NCI-H2196 treated with DMSO at 0.1 percent for 48 hours (cell line): ENCODE measurements at regions not wholly inside any gene's neighbourhood (a gene's known extent, or its start where the extent isn't known, plus 50 kb on each side); places are given as distances from the start of the nearest gene placed in this dataset.

ENCODE experiments used
- DNase-seq: peaks from one replicate; lab custom pipeline; 2025; ENCODE audit not compliant: unreplicated experiment; lab: John Stamatoyannopoulos, UW

GRCh38 chr2:16840496-16841172 is 175.0 kb upstream of the CYRIA start:
- no peak for DNase-seq

- DNase-seq = no peak
Observed at GRCh38 chr2:16832910-16833309, 167.3 kb upstream of the CYRIA start.

DNA sequence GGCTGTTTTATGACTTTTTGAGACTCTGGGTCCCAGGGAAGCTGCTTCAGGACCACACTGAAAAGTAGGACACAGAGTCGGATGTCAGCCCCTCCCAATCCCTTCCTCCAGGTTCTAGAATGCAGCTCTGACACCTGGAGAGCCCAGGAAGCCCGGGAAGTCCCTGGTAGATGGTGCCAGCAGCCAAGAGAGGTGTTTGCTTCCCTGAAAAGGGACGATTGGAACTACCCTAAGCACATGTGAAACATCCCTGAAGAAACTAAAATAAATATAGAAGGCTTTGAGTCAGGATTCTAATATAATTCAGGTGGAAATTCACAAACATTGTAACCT is 163.2 kb upstream of the CYRIA start:
- DNase-seq = no peak

DNA sequence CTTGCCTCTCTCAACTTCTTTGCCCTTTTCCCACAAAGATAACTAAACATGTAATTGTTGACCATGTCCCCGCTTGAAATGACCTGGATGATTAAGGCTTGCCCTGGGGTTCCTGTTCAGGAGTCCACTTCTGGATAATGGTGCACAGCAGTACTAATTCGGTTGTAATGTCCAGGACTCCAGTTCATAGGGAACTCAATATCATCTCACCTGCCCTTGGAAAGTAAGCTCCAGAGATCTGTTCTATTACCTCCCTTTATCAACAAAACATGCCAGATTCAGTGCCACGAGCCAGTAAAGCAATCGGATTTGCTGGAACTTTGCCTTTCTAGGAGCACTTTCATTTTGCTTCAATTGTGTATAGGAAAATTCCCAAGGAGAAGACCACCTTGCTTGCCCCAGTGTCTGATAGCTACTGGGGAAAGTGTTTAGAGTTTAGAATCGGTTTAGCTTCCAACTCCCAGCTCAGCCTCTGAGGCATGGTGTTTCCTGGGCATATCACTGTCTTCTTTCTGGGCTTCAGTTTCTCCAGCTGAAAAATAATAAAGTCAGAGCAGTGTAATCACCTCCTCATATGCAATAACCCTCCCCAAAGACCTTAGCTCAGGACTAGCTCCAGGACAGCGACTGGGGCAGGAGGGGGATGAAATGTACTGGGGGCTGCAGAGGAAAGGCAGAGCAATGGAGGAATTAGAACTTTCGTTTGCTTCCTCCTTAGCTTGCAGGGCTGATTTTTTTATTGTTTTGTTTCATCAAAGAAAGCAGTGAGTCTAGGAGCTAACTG is 162.6 kb upstream of the CYRIA start:
- no peak for DNase-seq

DNA sequence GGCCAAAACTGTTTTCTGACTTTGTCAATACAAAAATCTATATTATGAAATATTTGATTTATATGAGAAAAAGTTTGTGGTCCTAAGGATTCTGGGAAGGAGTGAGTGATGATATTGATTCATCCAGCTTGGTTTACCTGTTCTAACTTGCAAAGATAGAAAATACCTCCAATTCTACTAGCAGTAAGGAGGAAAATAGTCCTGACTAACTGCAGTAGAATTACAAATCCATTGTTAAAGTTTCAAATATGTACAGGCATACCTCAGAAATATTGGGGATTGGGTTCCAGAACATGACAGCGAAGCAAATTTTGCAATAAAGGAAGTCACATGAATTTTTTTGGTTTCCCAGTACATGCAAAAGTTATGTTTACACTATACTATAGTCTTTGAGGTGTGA is 158.8 kb upstream of the CYRIA start:
- no peak for DNase-seq

- no peak for DNase-seq
Observed at GRCh38 chr2:16821692-16822091, 156.1 kb upstream of the CYRIA start.

GRCh38 chr2:16818203-16818556 is 152.5 kb upstream of the CYRIA start:
- no peak for DNase-seq

- DNase-seq = no peak
Observed at GRCh38 chr2:16817305-16818202, 151.9 kb upstream of the CYRIA start.

- no peak for DNase-seq
Observed at GRCh38 chr2:16816522-16816921, 150.9 kb upstream of the CYRIA start.

- no peak for DNase-seq
Observed at GRCh38 chr2:16816016-16816415, 150.4 kb upstream of the CYRIA start.

- DNase-seq = no peak
Observed at GRCh38 chr2:16813593-16813992, 148.0 kb upstream of the CYRIA start.

DNA sequence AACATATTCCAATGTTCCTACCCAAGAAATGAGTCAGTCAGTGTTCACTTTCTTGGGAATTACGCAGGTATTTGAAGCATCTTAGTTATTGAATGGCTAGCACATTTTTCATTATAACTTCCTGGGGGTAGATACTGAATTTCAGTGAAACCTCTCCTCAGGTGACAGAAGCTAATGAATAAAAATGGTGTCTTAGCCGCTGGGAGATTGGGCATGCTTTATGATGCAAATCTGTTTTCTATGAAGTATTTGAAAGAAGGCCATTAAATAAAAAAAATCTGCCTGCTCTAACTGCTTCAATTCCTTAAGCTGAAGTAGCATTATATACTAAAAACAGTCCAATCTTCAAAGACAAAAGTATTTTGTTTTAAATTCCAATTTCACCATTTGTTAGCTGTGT is 132.8 kb upstream of the CYRIA start:
- no peak for DNase-seq

DNA sequence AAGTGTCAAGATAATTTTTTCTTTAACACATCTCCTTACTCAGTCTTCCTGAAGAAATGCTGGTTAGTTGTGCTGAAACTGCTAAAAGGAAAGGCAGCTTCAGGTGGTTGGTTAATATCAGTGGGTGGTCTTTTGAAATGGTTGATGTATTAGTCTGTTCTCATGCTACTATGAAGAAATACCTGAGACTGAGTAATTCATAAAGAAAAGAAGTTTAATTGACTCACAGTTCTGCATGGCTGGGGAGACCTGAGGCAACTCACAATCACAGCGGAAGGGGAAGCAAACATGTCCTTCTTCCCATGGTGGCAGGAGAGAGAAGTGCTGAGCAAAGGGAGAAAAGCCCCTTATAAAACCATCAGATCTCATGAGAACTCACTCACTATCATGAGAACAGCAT is 125.9 kb upstream of the CYRIA start:
- DNase-seq = no peak

- no peak for DNase-seq
Observed at GRCh38 chr2:16785149-16785548, 119.5 kb upstream of the CYRIA start.

- DNase-seq = no peak
Observed at GRCh38 chr2:16784652-16785051, 119.0 kb upstream of the CYRIA start.

GRCh38 chr2:16777123-16777870 is 111.7 kb upstream of the CYRIA start:
- no peak for DNase-seq

- DNase-seq = no peak
Observed at GRCh38 chr2:16775899-16776231, 110.2 kb upstream of the CYRIA start.

GRCh38 chr2:16774980-16775898 is 109.6 kb upstream of the CYRIA start:
- no peak for DNase-seq

DNA sequence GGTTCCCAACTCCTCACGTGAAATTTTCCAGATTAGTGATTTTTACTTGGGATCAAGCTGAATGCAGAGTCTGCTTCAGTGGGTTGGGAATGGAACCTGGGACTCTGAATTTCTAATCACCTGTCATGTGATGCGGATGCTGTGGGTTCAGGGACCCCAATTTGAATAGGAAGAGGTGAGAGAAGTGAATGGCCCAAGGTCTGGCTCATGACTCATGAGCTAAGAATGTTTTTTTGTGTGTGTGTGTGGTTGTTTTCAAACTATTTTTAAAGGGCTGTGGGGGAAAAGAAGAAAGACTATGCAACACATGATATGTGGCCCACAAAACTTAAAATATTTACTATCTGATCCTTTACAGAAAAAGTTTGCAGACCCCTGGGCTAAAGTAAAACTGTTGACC is 108.5 kb upstream of the CYRIA start:
- DNase-seq = no peak

GRCh38 chr2:16773080-16773713 is 107.6 kb upstream of the CYRIA start:
- DNase-seq = no peak
